ENCODE measurements at regions not wholly inside any gene's neighbourhood (a gene's known extent, or its start where the extent isn't known, plus 50 kb on each side); places are given as distances from the start of the nearest gene placed in this dataset.

GRCh38 chr11:116697639-116698038, 75.1 kb downstream of the BUD13 start:
- TF ChIP-seq POLR2A (IDR thresholded peaks at IDR 0.05), result no peak
- TF ChIP-seq, protein P1, sequence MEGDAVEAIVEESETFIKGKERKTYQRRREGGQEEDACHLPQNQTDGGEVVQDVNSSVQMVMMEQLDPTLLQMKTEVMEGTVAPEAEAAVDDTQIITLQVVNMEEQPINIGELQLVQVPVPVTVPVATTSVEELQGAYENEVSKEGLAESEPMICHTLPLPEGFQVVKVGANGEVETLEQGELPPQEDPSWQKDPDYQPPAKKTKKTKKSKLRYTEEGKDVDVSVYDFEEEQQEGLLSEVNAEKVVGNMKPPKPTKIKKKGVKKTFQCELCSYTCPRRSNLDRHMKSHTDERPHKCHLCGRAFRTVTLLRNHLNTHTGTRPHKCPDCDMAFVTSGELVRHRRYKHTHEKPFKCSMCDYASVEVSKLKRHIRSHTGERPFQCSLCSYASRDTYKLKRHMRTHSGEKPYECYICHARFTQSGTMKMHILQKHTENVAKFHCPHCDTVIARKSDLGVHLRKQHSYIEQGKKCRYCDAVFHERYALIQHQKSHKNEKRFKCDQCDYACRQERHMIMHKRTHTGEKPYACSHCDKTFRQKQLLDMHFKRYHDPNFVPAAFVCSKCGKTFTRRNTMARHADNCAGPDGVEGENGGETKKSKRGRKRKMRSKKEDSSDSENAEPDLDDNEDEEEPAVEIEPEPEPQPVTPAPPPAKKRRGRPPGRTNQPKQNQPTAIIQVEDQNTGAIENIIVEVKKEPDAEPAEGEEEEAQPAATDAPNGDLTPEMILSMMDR (IDR thresholded peaks at IDR 0.05), result no peak
